NCI-H1417 (cell line): ENCODE measurements at regions not wholly inside any gene's neighbourhood (a gene's known extent, or its start where the extent isn't known, plus 50 kb on each side); places are given as distances from the start of the nearest gene placed in this dataset.

Source experiments
- DNase-seq, 3 experiments: peaks; one replicate each; lab custom pipeline; 2025; lab: John Stamatoyannopoulos, UW

DNA sequence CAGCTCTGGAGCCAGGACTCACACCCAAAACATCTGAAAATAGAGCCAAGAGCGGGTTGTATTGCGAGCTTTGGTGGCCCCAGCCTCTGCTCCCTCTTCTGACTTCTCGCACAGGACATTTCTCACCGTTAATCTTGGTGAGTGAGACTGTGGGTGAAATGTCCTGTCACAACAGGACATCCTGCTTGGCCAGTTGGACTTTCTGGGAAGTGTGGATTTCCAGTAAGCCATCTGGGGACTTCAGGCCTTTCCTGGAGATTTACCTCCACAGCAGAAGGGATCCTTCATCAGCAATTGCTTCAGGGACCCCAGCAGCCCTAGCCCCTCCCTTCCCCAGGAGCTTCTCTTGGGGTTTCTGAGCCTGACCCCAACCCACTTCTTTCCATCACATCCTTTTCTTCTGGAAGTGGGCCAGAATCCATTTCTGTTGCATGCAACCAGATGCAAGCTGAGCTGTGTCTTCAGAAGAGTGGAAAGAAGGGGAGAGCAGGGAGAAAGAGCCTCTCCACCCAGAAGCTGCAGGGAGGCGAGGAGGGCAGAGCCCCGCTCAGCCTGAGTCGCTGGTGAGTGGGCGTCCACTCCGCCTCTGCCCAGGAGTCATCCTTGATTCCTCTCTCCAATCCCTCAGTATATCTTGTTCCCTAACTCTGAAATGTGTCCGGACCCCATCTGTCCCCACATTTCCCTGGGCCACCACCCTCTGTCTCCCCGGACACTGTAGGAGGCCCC lies 50.3 kb upstream of the GADD45G start:
- DNase-seq: no peak

- peak; percentile 60 to 80 (median 66) for DNase-seq
Observed at GRCh38 chr9:89553451-89554010, 51.3 kb upstream of the GADD45G start.

- DNase-seq: no peak
Observed at GRCh38 chr9:89550346-89550927, 52.5 kb upstream of the SEMA4D start.

DNA sequence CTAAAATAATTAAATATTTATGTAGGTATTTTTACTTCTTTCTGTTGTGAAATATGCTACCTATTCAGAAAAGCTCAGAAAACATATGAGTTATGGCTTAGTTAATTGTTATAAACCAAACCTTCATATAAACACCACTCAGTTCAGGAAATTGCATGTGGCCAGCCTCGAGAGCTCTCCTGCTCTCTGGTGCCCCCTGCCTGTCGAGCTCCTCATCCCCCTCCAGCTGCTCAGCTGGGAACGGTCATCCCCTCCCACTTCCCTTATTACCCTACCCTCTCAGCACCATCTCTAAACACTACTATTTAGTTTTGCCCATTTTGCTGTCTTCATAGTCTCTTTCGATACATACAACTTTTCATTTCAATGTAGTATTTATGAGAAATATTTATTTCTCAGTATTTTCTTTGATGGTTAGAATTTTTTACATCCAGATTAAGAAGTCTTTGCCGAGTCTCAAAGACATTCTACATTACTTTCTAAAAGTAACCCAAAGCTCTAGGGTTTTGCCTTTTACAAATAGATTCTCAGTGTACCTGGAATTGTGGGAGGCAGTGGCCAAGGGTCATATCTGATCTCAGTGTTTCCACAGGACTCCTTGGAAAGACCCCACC lies 51.2 kb upstream of the SEMA4D start:
- DNase-seq: peak; percentile 50 to 83 (median 57)

GRCh38 chr9:89548071-89548638 lies 50.2 kb upstream of the SEMA4D start:
- peak in 1 of 3 experiments; percentile 20 for DNase-seq
